ENCODE measurements at regions not wholly inside any gene's neighbourhood (a gene's known extent, or its start where the extent isn't known, plus 50 kb on each side); places are given as distances from the start of the nearest gene placed in this dataset.

DNA sequence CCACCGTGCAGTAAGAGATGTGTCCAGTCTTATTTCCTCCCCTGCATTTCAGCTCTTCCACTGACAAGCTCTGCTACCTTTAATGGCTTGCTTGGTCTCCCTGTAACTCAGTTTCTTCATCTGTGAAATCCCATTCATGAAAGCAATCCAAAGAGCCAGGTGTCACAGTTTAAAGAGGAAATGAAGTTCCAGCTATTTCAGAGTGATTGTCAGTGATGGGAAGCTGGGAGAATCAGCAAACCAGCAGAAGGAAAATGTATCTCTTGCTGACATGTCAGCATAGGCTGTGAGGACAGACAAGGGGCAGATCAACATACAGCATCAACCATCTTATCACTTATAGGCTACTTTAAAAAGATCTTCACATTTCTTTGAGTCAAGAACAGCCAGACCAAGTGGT, 445.3 kb downstream of the ADRA2A start (continued):
- TF ChIP-seq, protein P1, sequence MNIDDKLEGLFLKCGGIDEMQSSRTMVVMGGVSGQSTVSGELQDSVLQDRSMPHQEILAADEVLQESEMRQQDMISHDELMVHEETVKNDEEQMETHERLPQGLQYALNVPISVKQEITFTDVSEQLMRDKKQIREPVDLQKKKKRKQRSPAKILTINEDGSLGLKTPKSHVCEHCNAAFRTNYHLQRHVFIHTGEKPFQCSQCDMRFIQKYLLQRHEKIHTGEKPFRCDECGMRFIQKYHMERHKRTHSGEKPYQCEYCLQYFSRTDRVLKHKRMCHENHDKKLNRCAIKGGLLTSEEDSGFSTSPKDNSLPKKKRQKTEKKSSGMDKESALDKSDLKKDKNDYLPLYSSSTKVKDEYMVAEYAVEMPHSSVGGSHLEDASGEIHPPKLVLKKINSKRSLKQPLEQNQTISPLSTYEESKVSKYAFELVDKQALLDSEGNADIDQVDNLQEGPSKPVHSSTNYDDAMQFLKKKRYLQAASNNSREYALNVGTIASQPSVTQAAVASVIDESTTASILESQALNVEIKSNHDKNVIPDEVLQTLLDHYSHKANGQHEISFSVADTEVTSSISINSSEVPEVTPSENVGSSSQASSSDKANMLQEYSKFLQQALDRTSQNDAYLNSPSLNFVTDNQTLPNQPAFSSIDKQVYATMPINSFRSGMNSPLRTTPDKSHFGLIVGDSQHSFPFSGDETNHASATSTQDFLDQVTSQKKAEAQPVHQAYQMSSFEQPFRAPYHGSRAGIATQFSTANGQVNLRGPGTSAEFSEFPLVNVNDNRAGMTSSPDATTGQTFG (tag by site-specific recombination; IDR thresholded peaks at IDR 0.05; ENCODE audit: borderline replicate concordance): no peak

DNA sequence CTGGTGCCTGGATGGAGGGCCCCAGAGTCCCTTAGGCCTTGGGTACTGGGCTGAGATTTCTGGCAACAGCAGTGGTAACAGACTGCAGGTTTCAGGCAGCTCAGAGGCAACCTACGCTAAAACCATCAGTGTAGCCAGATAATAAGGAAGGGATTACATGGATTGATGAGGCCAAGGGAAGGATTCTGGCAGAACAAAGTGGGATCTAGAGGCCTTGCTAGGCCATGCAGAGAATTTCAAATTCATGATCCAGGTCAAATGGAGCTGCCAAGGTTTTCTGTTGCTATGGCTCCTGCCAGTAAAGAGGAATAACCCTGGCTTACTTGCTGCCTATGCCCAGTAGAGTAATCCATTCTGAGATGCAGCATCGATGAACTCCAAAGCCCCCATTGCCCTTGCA, 445.7 kb downstream of the ADRA2A start:
- no peaks in the 10 kb centered on the region for H3K4me1 ChIP-seq (ENCODE audit: control insufficient read depth, insufficient read depth, low read length)
- H3K4me3 ChIP-seq (ENCODE audit: low read depth, low read length): no peak overlapping the region
- H3K36me3 ChIP-seq (ENCODE audit: control insufficient read depth in 2 of 2, insufficient read depth in 1 of 2, low read length in 2 of 2): no peaks in the 10 kb centered on the region
- ChIA-PET CTCF (no interaction called here), POLR2A (no interaction called here)
- TF ChIP-seq ZNF114 (tag by site-specific recombination; IDR thresholded peaks at IDR 0.05) (no peak), ZNF2 (tag by site-specific recombination; IDR thresholded peaks at IDR 0.05) (no peak)
- no peaks in the 10 kb centered on the region for H3K9me3 ChIP-seq (ENCODE audit: control insufficient read depth, insufficient read depth, low read depth, low read length)
- H3K27ac ChIP-seq (ENCODE audit: extremely low read depth, low read depth, low read length): no peak overlapping the region

DNA sequence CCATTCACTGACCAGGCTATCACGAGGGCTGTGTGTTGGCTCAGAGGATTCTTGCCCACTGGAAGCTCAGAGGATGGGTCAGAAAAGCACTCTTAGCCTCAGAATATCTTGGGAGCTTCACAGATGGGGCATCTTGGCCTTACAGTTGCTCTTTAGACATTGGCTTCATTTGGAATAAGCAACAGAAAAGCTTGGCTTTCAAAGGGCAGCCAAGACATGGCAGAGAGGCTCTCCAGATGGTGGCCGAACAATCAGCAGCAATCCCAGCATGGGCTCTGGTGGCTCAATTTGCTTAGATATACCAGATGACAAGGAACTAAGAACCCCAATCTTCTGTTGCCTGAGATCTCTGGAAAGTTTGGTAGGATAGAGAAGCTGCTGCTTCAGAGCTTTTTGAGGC, 446.2 kb downstream of the ADRA2A start:
- ChIA-PET POLR2A (no interaction called here), CTCF (no interaction called here)
- TF ChIP-seq ZNF19 (tag by site-specific recombination; IDR thresholded peaks at IDR 0.05; ENCODE audit: low read depth) (no peak), ZNF792 (tag by site-specific recombination; IDR thresholded peaks at IDR 0.05) (no peak), ZNF747 (tag by site-specific recombination; IDR thresholded peaks at IDR 0.05) (no peak), ZNF426 (tag by site-specific recombination; IDR thresholded peaks at IDR 0.05) (no peak), ZBTB7A (tag by site-specific recombination; IDR thresholded peaks at IDR 0.05; ENCODE audit: low read depth) (no peak), SP2 (tag by site-specific recombination; IDR thresholded peaks at IDR 0.05) (no peak), ZNF16 (tag by site-specific recombination; IDR thresholded peaks at IDR 0.05; ENCODE audit: low read depth) (no peak), ZNF292 (tag by site-specific recombination; IDR thresholded peaks at IDR 0.05; ENCODE audit: borderline replicate concordance, low read depth) (no peak), MEIS1 (CRISPR knock-in tag; IDR thresholded peaks at IDR 0.05; ENCODE audit: borderline replicate concordance) (no peak), ZNF138 (tag by site-specific recombination; IDR thresholded peaks at IDR 0.05; ENCODE audit: borderline replicate concordance) (no peak)
- TF ChIP-seq, protein P2, sequence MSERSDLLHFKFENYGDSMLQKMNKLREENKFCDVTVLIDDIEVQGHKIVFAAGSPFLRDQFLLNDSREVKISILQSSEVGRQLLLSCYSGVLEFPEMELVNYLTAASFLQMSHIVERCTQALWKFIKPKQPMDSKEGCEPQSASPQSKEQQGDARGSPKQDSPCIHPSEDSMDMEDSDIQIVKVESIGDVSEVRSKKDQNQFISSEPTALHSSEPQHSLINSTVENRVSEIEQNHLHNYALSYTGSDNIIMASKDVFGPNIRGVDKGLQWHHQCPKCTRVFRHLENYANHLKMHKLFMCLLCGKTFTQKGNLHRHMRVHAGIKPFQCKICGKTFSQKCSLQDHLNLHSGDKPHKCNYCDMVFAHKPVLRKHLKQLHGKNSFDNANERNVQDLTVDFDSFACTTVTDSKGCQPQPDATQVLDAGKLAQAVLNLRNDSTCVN (tag by site-specific recombination; optimal IDR thresholded peaks at IDR 0.05): no peak
- TF ChIP-seq, protein P1 (tag by site-specific recombination; IDR thresholded peaks at IDR 0.05; ENCODE audit: borderline replicate concordance): no peak
- Histone ChIP-seq H3K4me3 (ENCODE audit: low read depth, low read length) (no peak overlapping the region), H3K36me3 (ENCODE audit: control insufficient read depth in 2 of 2, insufficient read depth in 1 of 2, low read length in 2 of 2) (no peaks in the 10 kb centered on the region), H3K4me1 (ENCODE audit: control insufficient read depth, insufficient read depth, low read length) (no peaks in the 10 kb centered on the region), H3K9me3 (ENCODE audit: control insufficient read depth, insufficient read depth, low read depth, low read length) (no peaks in the 10 kb centered on the region), H3K27ac (ENCODE audit: extremely low read depth, low read depth, low read length) (no peak overlapping the region)

DNA sequence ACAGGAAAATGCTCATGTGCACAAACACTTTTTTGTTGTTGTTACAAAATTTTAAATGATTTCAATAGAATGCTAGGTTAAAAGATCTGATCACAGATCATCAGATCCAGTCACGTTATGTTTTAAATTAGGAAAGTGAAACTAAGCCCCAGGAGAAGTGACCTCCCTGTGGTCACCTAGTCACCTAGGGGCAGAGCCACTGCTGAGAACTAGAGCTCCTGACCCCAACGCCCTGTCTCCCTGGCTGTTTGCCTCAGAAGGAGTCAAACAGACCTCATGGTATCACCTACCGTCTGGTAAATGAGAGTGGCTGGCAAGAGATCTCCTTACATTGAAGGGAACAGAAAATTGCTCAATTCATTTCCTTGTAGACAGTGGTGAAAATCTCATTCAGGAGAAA, 447.3 kb downstream of the ADRA2A start:
- Histone ChIP-seq H3K36me3 (ENCODE audit: control insufficient read depth in 2 of 2, insufficient read depth in 1 of 2, low read length in 2 of 2) (no peaks in the 10 kb centered on the region), H3K9me3 (ENCODE audit: control insufficient read depth, insufficient read depth, low read depth, low read length) (no peaks in the 10 kb centered on the region), H3K27ac (ENCODE audit: extremely low read depth, low read depth, low read length) (no peak overlapping the region), H3K4me3 (ENCODE audit: low read depth, low read length) (no peak overlapping the region), H3K4me1 (ENCODE audit: control insufficient read depth, insufficient read depth, low read length) (no peaks in the 10 kb centered on the region)
- ChIA-PET POLR2A (no interaction called here), CTCF (no interaction called here)
- TF ChIP-seq, protein P3, sequence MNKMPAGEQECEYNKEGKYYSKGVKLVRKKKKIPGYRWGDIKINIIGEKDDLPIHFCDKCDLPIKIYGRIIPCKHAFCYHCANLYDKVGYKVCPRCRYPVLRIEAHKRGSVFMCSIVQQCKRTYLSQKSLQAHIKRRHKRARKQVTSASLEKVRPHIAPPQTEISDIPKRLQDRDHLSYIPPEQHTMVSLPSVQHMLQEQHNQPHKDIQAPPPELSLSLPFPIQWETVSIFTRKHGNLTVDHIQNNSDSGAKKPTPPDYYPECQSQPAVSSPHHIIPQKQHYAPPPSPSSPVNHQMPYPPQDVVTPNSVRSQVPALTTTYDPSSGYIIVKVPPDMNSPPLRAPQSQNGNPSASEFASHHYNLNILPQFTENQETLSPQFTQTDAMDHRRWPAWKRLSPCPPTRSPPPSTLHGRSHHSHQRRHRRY (tag by site-specific recombination; IDR thresholded peaks at IDR 0.05): no peak
- TF ChIP-seq, protein P4, sequence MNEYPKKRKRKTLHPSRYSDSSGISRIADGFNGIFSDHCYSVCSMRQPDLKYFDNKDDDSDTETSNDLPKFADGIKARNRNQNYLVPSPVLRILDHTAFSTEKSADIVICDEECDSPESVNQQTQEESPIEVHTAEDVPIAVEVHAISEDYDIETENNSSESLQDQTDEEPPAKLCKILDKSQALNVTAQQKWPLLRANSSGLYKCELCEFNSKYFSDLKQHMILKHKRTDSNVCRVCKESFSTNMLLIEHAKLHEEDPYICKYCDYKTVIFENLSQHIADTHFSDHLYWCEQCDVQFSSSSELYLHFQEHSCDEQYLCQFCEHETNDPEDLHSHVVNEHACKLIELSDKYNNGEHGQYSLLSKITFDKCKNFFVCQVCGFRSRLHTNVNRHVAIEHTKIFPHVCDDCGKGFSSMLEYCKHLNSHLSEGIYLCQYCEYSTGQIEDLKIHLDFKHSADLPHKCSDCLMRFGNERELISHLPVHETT (tag by site-specific recombination; IDR thresholded peaks at IDR 0.05): no peak
- TF ChIP-seq, protein P5, sequence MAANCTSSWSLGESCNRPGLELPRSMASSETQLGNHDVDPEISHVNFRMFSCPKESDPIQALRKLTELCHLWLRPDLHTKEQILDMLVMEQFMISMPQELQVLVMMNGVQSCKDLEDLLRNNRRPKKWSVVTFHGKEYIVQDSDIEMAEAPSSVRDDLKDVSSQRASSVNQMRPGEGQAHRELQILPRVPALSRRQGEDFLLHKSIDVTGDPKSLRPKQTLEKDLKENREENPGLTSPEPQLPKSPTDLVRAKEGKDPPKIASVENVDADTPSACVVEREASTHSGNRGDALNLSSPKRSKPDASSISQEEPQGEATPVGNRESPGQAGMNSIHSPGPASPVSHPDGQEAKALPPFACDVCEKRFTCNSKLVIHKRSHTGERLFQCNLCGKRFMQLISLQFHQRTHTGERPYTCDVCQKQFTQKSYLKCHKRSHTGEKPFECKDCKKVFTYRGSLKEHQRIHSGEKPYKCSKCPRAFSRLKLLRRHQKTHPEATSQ (tag by site-specific recombination; IDR thresholded peaks at IDR 0.05): no peak

Data from HEK293 (cell line).